PC-9 (cell line): ENCODE measurements at regions not wholly inside any gene's neighbourhood (a gene's known extent, or its start where the extent isn't known, plus 50 kb on each side); places are given as distances from the start of the nearest gene placed in this dataset.
"Not testable (repeated sequence)": the region's sequence is repeated elsewhere in the genome, so short reads cannot be mapped to it uniquely, and the experiment has no call there.

Experiments
- BruUV-seq: library from RNA; stranded (reverse); fragments of 400-500 nt; replicated peaks from 2 replicates; lab custom pipeline; 2021; lab: Mats Ljungman, UMichigan
- CTCF ChIA-PET: fragments of 300-600 bp; sonication (Branson Sonifier 250); formaldehyde crosslinking; loops from one replicate; lab custom pipeline; 2022; ENCODE audit warnings: antibody characterized with exemption; lab: Charles Lee
- POLR2A ChIA-PET: fragments of 300-600 bp; sonication (Branson Sonifier 250); formaldehyde crosslinking; loops from one replicate; lab custom pipeline; 2022; ENCODE audit warnings: antibody characterized with exemption; ENCODE audit not compliant: unreplicated experiment; lab: Charles Lee
- DNase-seq, 2 experiments: peaks; one replicate each; pipeline versions ENCODE4 v3.0.0 to v3.0.0-alpha.2; 2015 to 2022; ENCODE audit warnings: mixed read lengths in 1 of 2
- H2AFZ ChIP-seq: fragments of 200-600 bp; sonication (generic); 2 replicates; pipeline ENCODE4 v1.8.1; 2017; ENCODE audit warnings: antibody characterized with exemption
- H3F3A ChIP-seq: fragments of 200-600 bp; sonication (generic); 2 replicates; pipeline ENCODE4 v1.8.1; 2017; ENCODE audit warnings: antibody characterized with exemption, mild to moderate bottlenecking, low read depth; ENCODE audit not compliant: insufficient read depth
- H3K27ac ChIP-seq: fragments of 200-600 bp; sonication (generic); 2 replicates; pipeline ENCODE4 v1.6.1; 2016; ENCODE audit warnings: mixed run types
- H3K27me3 ChIP-seq: fragments of 200-600 bp; sonication (generic); 2 replicates; pipeline ENCODE4 v1.6.1; 2016; ENCODE audit warnings: low read depth, mixed run types; ENCODE audit not compliant: insufficient read depth
- H3K36me3 ChIP-seq: fragments of 200-600 bp; sonication (generic); 2 replicates; pipeline ENCODE4 v1.6.1; 2016; ENCODE audit warnings: low read depth, mixed run types
- H3K4me1 ChIP-seq: fragments of 200-600 bp; sonication (generic); replicated peaks from 2 replicates; pipeline ENCODE4 v1.6.1; 2016; ENCODE audit warnings: mixed run types; ENCODE audit not compliant: insufficient read depth
- H3K4me2 ChIP-seq: fragments of 200-600 bp; sonication (generic); 2 replicates; pipeline ENCODE4 v1.6.1; 2017; ENCODE audit warnings: mixed run types
- H3K4me3 ChIP-seq: fragments of 200-600 bp; sonication (generic); 2 replicates; pipeline ENCODE4 v1.6.1; 2016; ENCODE audit warnings: mixed run types
- H3K79me2 ChIP-seq: fragments of 200-600 bp; sonication (generic); 2 replicates; pipeline ENCODE4 v1.6.1; 2017; ENCODE audit warnings: low read depth, mixed run types
- H3K9me2 ChIP-seq: fragments of 200-600 bp; sonication (generic); 2 replicates; pipeline ENCODE4 v1.8.1; 2017; ENCODE audit warnings: mild to moderate bottlenecking; ENCODE audit not compliant: insufficient read depth
- H3K9me3 ChIP-seq: fragments of 200-600 bp; sonication (generic); 2 replicates; pipeline ENCODE4 v1.8.1; 2016; ENCODE audit warnings: low read depth; ENCODE audit not compliant: insufficient read depth
- H4K20me1 ChIP-seq: fragments of 200-600 bp; sonication (generic); 2 replicates; pipeline ENCODE4 v1.8.1; 2017; ENCODE audit not compliant: insufficient read depth
- EZH2 ChIP-seq: fragments of 200-600 bp; sonication (generic); IDR thresholded peaks from 2 replicates; pipeline ENCODE4 v1.8.0; 2017; ENCODE audit warnings: antibody characterized with exemption, low read depth
- intact Hi-C: fragments of 100-400 bp; cut with micrococcal nuclease; formaldehyde crosslinking; loops from one replicate; pipeline ENCODE4 v1.10.0; 2022; ENCODE audit not compliant: unreplicated experiment
- TF ChIP-seq, protein P1 (sequence below): fragments of 200-600 bp; sonication (generic); conservative IDR thresholded peaks from 2 replicates; pipeline ENCODE4 v1.6.1; 2017; ENCODE audit warnings: mixed run types, antibody characterized with exemption, mild to moderate bottlenecking, moderate library complexity

DNA sequence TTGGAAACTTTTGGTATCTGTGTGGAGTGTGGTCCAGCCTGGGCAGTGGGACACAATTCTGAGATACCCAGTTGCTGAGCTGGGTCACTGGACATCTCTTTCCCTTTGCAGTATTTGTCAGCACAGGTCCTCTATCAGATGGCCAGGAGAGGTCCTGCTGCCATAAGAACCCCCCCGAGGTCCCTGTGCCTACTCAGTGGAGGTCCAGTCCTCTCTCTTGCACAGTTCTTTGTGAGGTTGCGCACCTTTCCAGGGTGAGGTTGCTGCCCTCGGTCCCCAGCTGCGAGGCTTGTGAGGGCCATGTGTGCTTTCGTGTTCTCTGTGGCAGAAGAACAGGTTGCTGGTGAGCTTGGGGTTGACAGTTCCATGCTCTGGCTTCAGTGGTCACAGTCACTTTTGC, 320.6 kb downstream of the QKI start:
- no peak overlapping the region for H2AFZ ChIP-seq
- DNase-seq: no peak
- H3K36me3 ChIP-seq: no peaks in the 10 kb centered on the region
- no peaks in the 10 kb centered on the region for H4K20me1 ChIP-seq
- no TSS peak for BruUV-seq
- CTCF ChIA-PET: no interaction called here
- no peaks in the 10 kb centered on the region for H3F3A ChIP-seq
- no peak overlapping the region for H3K27ac ChIP-seq
- no peak overlapping the region for H3K4me3 ChIP-seq
- no peaks in the 10 kb centered on the region for H3K79me2 ChIP-seq
- H3K9me2 ChIP-seq: no peaks in the 10 kb centered on the region
- TF ChIP-seq, protein P1, sequence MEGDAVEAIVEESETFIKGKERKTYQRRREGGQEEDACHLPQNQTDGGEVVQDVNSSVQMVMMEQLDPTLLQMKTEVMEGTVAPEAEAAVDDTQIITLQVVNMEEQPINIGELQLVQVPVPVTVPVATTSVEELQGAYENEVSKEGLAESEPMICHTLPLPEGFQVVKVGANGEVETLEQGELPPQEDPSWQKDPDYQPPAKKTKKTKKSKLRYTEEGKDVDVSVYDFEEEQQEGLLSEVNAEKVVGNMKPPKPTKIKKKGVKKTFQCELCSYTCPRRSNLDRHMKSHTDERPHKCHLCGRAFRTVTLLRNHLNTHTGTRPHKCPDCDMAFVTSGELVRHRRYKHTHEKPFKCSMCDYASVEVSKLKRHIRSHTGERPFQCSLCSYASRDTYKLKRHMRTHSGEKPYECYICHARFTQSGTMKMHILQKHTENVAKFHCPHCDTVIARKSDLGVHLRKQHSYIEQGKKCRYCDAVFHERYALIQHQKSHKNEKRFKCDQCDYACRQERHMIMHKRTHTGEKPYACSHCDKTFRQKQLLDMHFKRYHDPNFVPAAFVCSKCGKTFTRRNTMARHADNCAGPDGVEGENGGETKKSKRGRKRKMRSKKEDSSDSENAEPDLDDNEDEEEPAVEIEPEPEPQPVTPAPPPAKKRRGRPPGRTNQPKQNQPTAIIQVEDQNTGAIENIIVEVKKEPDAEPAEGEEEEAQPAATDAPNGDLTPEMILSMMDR: no peak
- no peak for TF ChIP-seq EZH2
- POLR2A ChIA-PET: no interaction called here
- intact Hi-C loops: no loop called here
- peaks cover 93% of the 10 kb centered on the region for H3K27me3 ChIP-seq
- no peaks in the 10 kb centered on the region for H3K4me1 ChIP-seq
- H3K9me3 ChIP-seq: no peaks in the 10 kb centered on the region
- H3K4me2 ChIP-seq: no peak overlapping the region

DNA sequence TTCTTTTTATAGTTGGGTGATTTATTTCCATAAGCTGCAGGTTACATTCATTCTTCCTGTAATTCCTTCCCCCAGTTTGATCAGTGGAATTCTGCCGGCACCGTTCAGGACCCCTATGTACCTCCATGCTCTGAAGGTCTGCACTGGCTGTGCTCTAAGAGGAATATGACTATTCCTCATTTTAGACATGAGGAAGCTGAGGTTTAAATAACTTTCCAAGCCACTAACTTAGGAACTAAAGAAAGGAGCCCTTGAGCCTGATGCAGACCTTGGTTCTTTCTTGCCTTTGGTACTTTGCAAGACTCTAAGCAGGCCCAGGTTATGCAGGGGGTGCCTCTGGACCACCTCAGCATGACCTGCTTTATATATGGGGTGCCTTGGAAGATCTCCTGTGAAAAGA, 318.5 kb downstream of the QKI start:
- H3K4me1 ChIP-seq: no peaks in the 10 kb centered on the region
- intact Hi-C loops: no loop called here
- H3K4me3 ChIP-seq: no peak overlapping the region
- H3K9me3 ChIP-seq: no peaks in the 10 kb centered on the region
- BruUV-seq: no TSS peak
- H3K4me2 ChIP-seq: no peak overlapping the region
- no peaks in the 10 kb centered on the region for H3K79me2 ChIP-seq
- TF ChIP-seq, protein P1: no peak
- no peak for TF ChIP-seq EZH2
- H4K20me1 ChIP-seq: no peaks in the 10 kb centered on the region
- H3K36me3 ChIP-seq: no peaks in the 10 kb centered on the region
- no peaks in the 10 kb centered on the region for H3K9me2 ChIP-seq
- no peaks in the 10 kb centered on the region for H3F3A ChIP-seq
- no peak overlapping the region for H3K27ac ChIP-seq
- H3K27me3 ChIP-seq: peaks cover 94% of the 10 kb centered on the region
- no peak for DNase-seq
- ChIA-PET CTCF (no interaction called here), POLR2A (no interaction called here)
- no peak overlapping the region for H2AFZ ChIP-seq

DNA sequence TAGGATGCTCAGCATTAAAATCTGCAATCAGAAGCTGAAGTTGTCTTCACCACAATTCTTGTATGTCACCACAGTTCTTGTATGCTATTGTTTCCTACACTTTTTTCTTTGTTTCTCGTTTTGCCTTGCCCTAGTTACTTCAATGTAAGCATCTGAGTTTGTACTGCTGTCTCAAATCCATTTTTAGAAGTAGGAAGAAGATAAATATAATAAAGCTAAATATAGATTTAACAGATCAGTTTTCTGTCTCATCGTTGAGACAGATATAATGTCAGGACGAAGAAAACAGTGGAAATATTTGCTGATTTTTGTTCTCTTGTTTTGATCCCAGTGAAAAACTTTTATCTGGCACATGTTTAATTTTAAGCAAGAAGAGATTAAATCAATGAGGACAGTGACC, 318.0 kb downstream of the QKI start:
- Histone ChIP-seq H3K27me3 (peaks cover 95% of the 10 kb centered on the region), H3K4me1 (no peaks in the 10 kb centered on the region), H4K20me1 (no peaks in the 10 kb centered on the region), H3K79me2 (no peaks in the 10 kb centered on the region), H3K4me3 (no peak overlapping the region), H3K27ac (no peak overlapping the region), H3K36me3 (no peaks in the 10 kb centered on the region), H3F3A (no peaks in the 10 kb centered on the region), H3K4me2 (no peak overlapping the region), H3K9me3 (no peaks in the 10 kb centered on the region), H3K9me2 (no peaks in the 10 kb centered on the region), H2AFZ (no peak overlapping the region)
- intact Hi-C loops: no loop called here
- TF ChIP-seq, protein P1: no peak
- no peak for TF ChIP-seq EZH2
- ChIA-PET POLR2A (no interaction called here), CTCF (no interaction called here)
- no TSS peak for BruUV-seq
- no peak for DNase-seq

DNA sequence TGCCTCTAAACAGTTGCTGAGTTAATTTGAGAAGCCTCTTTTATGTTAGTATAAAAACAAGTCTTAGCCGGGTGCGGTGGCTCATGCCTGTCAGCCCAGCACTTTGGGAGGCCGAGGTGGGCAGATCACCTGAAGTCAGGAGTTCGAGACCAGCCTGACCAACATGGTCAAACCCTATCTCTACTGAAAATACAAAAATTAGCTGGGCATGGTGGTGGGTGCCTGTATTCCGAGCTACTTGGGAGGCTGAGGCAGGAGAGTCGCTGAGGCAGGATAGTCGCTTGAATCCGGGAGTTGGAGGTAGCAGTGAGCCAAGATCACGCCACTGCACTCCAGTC, 317.5 kb downstream of the QKI start:
- intact Hi-C loops, BruUV-seq, H4K20me1 ChIP-seq, CTCF ChIA-PET, H3K4me2 ChIP-seq, DNase-seq, H3K27ac ChIP-seq, H2AFZ ChIP-seq, POLR2A ChIA-PET, H3K79me2 ChIP-seq, H3F3A ChIP-seq, H3K9me3 ChIP-seq, H3K4me1 ChIP-seq, H3K36me3 ChIP-seq, H3K4me3 ChIP-seq, H3K9me2 ChIP-seq: not testable (repeated sequence)
- peaks cover 96% of the 10 kb centered on the region for H3K27me3 ChIP-seq
